GM20000 (cell line): ENCODE measurements at regions not wholly inside any gene's neighbourhood (a gene's known extent, or its start where the extent isn't known, plus 50 kb on each side); places are given as distances from the start of the nearest gene placed in this dataset.

Source experiments
- DNase-seq: peaks from one replicate; pipeline ENCODE4 v3.0.0; 2012; ENCODE audit warnings: low spot score
- TF ChIP-seq, protein P1 (sequence below): IDR thresholded peaks from 2 replicates; pipeline ENCODE4 v1.5.1; 2012; ENCODE audit warnings: mild to moderate bottlenecking, control low read depth; ENCODE audit errors: extremely low read depth, missing control alignments

DNA sequence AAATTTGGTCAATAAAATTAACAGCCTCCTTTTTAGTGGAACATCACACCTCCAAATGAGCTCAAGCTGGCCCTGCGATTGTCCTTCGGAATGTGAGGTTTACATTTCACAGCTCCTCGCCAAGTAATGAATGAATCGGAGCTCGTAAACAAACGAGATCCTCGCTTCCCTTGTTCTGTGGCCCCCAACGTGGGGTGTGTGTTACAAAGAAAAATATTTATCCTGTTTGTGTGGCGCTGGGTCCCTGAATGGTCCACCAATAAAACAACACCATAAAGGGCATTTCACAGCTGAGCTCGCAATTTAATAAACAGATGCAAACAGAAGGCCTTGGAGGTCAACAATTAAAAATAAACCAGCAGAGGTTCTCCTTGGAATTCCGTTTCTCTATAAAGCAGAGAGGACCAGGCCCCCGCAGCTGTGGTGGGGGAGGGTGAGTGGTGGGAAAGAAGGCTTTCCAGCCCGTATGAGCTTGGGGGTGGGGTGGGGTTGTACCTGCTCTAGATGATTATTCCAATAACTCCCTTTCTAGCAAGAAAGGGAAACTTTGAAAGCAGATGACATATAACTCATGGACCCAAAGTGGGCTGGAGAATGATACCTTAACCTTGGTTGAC lies 393.9 kb upstream of the SALL1 start:
- TF ChIP-seq, protein P1, sequence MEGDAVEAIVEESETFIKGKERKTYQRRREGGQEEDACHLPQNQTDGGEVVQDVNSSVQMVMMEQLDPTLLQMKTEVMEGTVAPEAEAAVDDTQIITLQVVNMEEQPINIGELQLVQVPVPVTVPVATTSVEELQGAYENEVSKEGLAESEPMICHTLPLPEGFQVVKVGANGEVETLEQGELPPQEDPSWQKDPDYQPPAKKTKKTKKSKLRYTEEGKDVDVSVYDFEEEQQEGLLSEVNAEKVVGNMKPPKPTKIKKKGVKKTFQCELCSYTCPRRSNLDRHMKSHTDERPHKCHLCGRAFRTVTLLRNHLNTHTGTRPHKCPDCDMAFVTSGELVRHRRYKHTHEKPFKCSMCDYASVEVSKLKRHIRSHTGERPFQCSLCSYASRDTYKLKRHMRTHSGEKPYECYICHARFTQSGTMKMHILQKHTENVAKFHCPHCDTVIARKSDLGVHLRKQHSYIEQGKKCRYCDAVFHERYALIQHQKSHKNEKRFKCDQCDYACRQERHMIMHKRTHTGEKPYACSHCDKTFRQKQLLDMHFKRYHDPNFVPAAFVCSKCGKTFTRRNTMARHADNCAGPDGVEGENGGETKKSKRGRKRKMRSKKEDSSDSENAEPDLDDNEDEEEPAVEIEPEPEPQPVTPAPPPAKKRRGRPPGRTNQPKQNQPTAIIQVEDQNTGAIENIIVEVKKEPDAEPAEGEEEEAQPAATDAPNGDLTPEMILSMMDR, result no peak
- DNase-seq, result no peak

DNA sequence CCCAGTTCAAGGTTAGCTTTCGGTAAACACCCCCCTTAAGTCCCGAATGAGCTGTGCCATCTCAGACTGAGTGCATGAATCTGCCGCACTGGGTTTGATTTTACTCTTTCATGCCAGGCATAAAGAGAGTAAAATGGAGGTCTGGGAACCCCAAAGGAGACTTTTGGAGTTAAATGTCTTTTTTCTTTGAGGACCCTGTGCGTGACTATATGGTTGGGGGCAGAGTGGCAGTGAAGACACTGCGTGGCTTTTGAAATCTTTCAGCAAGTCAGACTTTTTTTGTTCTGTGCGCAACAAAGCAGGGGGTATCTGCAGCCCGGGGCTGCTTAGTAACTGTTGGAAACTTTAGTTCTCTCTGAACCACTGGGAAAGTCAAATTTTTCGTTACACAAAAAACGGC lies 392.9 kb upstream of the SALL1 start:
- DNase-seq, result no peak
- TF ChIP-seq, protein P1, result no peak

DNA sequence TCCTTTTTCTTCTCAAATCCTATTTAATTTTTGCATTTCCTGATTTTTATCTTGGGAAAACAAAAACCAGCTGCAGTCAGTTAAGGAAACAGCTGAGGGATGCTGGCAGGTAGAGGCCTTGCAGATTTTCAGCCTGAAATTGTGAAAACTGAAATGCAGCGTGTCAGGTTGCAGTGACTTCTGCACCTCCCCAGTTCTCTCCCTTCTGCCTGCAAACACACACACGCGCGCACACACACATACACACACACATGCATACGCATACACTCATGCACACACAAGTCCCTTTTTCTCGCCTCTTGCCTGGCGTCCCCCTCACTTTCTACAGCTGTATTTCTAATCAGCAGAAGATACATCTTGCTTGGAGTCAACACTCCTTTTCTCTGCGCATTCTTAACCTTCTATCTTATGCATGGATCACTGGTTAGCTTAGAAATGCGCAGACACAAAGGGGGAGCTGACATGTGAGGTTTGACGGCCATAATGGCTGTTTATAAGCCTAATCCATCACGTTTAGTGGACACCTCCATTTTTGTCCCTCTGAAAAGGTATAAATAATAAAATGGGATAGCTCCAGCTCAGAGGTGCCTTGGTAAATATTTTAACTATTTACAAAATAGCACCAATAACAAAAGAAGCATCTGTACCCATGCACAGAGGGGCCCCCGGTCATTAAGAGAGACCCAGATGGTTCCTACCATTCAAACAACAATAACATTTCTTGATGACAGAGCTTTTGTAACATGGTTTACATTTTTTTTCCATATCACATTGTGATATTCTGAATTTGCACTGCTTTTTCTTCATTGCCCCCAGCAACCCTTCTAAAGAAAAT lies 392.1 kb upstream of the SALL1 start:
- TF ChIP-seq, protein P1, result no peak
- no peak for DNase-seq

GRCh38 chr16:51540259-51540658 lies 389.2 kb upstream of the SALL1 start:
- TF ChIP-seq, protein P1, result no peak
- DNase-seq, result no peak

DNA sequence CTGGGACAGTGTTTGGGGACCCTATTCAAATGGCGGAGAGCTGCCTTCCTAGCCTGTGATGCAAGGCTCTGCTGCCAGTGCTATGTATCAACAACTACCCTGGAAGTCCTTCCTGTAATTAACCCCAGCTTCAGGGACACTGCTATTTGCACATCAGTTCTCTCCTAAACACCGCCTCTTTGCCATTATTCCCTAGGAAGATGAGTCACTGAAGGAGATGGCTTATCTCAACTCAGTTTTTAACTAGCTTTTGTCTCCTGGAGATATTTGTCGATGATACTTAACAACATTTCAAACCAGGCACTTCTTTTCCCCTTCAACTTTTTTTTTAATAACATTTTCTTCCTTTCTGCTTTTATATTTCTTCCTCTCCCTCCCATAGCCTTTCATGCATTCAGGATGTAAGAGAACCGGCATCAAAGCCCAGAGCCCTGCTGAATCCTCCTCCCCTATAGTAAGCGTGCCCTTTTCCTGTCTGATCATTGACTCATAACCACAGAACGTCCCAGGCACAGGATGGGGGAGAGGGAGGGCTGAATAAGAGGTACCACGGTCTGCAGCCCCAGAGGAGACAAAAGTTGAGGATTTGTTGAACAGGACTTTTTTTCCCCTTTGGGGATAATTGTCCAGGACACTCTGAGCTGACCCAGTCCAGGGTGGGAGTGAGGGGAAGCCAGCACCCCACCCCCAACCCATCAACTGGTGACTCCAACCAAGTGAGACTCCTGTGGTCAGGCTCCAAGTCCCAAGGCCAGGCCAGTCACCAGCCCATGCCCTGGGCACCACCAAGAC lies 387.8 kb upstream of the SALL1 start:
- TF ChIP-seq, protein P1, result no peak
- no peak for DNase-seq

- TF ChIP-seq, protein P1, result no peak
- no peak for DNase-seq
Measured at GRCh38 chr16:51535591-51535990, 384.5 kb upstream of the SALL1 start.

- TF ChIP-seq, protein P1, result no peak
Measured at GRCh38 chr16:51532551-51532950, 381.5 kb upstream of the SALL1 start.

More at GRCh38 chr16:51532551-51532950, 381.5 kb upstream of the SALL1 start:
- DNase-seq, result no peak
